NB4 (cell line): ENCODE measurements at regions not wholly inside any gene's neighbourhood (a gene's known extent, or its start where the extent isn't known, plus 50 kb on each side); places are given as distances from the start of the nearest gene placed in this dataset.

ENCODE experiments used
- POLR2A ChIP-seq: IDR thresholded peaks from 2 replicates; pipeline ENCODE4 v1.6.1; 2011; ENCODE audit warnings: mild to moderate bottlenecking; ENCODE audit not compliant: insufficient read length; ENCODE audit errors: extremely low read depth
- TF ChIP-seq, protein P1 (sequence below): IDR thresholded peaks from one replicate; pipeline ENCODE4 v1.5.1; 2012; ENCODE audit warnings: low read depth, low read length
- TF ChIP-seq, protein P2 (sequence below): IDR thresholded peaks from 2 replicates; pipeline ENCODE4 v1.6.1; 2011; ENCODE audit warnings: low read depth, low read length

DNA sequence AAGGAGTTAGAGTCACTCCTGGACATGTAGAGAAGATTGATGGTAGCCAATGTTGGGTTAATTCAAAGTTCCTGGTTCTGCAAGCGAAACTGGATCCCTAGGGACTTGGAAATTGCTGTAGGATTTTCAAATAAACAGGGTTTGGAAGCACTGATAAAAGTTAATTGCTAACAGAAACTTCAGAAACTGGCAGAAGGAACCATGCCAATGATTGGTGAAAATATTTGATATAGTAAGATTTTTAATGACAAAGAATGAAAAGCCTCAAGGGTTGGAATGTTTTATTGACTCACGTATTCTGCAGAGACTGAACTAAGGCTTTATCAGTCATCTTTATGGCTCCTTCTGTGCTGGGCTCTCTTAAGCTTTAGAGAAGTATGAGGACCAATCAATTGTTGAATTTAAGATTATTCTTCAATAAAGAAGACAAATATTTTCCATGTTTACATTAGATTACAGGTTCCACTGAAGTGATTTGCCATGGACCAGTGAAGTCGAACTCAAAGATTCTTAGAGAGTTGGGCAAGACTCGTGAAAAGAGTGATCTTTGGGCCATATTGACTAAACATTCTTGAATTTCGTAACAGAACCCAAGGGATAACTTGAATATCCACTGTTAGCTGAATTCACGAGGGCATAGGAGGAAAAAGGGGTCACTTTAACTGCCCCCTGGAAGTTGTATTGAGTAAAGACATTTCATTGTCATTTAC is 371.4 kb downstream of the HDGFL1 start:
- TF ChIP-seq, protein P1, sequence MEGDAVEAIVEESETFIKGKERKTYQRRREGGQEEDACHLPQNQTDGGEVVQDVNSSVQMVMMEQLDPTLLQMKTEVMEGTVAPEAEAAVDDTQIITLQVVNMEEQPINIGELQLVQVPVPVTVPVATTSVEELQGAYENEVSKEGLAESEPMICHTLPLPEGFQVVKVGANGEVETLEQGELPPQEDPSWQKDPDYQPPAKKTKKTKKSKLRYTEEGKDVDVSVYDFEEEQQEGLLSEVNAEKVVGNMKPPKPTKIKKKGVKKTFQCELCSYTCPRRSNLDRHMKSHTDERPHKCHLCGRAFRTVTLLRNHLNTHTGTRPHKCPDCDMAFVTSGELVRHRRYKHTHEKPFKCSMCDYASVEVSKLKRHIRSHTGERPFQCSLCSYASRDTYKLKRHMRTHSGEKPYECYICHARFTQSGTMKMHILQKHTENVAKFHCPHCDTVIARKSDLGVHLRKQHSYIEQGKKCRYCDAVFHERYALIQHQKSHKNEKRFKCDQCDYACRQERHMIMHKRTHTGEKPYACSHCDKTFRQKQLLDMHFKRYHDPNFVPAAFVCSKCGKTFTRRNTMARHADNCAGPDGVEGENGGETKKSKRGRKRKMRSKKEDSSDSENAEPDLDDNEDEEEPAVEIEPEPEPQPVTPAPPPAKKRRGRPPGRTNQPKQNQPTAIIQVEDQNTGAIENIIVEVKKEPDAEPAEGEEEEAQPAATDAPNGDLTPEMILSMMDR, result no peak
- TF ChIP-seq, protein P2, sequence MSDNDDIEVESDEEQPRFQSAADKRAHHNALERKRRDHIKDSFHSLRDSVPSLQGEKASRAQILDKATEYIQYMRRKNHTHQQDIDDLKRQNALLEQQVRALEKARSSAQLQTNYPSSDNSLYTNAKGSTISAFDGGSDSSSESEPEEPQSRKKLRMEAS, result no peak
- no peak for TF ChIP-seq POLR2A
